ENCODE measurements at regions not wholly inside any gene's neighbourhood (a gene's known extent, or its start where the extent isn't known, plus 50 kb on each side); places are given as distances from the start of the nearest gene placed in this dataset.

DNA sequence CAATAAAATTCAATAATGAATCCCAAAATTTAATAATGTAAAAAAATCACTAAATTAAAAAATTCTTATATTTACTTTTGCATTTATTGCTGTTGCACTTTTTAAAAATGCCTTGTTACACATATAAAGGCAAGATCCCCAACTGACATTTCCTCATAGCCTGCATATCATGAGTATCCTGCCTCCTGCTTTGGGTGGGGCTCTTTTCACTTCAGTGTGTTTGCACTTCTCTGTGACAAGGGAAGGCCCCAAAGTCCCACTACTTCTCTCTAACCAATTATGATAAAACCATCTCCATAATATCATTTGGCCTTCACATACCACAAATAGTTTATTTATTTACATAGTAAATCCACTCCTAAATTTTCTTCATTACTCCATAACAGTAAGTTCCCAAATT, 446.1 kb upstream of the MARCKS start:
- DNase-seq (ENCODE audit: low read depth): no peak

DNA sequence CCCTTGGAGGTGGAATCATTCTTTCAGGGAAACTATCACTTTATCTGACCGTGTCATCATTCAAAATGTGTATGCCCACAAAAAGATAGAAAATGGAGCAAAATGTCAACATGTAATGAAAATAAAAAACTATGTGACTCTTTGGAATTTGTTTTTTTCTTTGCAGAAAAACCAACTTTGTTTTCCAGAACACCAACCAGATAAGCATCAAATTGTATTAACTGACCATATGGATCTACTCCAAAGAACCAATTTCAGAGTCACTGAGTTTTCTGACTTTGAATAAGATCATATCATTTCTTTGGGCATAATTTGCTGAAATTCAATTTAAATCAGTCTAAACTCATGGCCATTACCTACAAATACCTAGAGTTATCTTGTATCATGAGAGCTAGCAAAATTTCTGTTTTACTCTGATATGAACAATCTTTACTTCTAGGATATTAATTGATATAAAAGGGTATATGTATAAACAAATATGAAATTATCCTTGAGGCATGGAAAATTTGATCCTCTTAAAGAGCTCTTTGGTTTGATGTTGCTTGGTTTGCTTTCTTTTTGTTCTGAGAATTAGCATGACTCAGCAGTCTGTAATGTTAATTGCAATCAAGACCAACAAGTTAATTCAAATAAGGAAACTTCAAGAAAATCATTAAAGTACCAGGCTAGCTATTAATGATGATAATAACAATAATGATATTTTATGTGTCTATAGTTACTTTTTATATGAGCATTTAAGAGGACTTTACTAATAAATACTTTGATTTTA, 444.4 kb upstream of the MARCKS start:
- no peak for DNase-seq (ENCODE audit: low read depth)

DNA sequence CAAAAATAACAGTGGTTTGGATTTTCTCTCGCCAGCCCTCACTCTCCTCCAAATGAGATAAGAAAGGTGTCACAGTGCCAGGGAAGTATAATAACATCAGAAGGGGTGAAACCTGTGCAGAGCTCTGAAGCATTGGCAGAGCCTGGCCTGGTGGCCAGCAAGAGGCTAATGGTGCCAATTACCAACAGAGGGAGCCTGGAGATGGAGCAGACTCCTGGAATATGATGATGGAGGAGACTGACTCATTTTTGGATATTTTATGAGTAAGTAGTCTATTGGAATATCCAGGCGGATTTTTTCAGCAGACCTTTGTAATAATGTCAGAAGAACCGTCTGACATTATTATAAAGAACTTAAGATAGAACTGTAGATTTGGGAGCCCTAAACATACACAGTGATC, 442.6 kb upstream of the MARCKS start:
- DNase-seq (ENCODE audit: low read depth): peak; percentile 69

DNA sequence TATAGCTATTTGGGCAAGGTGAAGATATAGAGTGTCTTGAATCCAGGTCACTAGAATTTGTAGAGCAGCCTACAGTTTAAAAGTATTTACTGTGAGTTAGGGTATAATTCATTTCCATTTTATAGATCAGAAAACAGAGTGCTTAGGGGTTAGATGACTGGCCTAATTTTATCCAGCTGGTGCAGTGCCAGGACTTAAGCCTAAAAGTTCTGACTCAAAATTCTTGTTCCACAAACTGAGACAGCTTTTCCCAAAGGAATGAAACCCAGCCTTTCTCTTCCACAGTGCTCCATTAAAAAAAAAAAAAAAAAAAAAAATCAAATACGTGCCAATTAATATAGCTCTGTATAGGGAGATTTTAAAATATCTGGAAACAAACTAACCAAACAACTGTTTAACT, 441.0 kb upstream of the MARCKS start:
- DNase-seq (ENCODE audit: low read depth): no peak

DNA sequence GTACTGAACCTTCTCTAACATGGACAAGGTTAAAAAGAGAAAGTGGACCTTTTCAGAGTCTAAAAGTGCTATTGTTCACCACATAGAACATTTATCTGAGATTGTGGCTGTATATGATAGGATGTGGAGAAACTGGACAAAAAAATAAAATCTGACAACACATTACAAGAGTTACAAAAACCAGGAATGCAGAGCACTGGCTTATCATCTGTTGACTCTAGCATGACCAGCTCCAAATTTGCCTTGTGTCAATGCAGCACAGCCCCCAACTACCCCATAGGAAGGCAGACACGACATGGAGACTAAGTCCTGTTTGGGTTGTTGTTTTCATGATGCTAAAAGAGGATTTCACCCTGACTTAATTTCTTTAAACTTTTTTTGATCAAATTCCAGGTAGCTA, 436.9 kb upstream of the MARCKS start:
- no peak for DNase-seq (ENCODE audit: low read depth)

DNA sequence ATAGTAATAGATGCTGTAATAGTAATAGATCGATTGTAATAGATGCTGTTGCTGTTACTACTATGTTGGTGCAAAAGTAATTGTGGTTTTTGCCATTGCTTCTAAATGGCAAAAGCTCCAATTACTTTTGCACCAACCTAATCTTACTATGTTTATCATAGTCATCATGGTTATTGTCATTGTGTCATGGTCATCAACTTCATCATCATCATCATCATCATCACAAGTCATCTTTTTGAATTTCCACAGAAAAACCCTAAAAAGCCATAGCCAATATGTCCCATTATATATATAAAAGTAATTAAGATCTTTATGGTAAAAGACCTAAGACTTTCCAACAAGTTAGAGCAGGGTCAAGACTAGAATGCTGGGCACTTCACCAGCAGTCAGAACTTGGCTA, 435.1 kb upstream of the MARCKS start:
- no peak for DNase-seq (ENCODE audit: low read depth)

DNA sequence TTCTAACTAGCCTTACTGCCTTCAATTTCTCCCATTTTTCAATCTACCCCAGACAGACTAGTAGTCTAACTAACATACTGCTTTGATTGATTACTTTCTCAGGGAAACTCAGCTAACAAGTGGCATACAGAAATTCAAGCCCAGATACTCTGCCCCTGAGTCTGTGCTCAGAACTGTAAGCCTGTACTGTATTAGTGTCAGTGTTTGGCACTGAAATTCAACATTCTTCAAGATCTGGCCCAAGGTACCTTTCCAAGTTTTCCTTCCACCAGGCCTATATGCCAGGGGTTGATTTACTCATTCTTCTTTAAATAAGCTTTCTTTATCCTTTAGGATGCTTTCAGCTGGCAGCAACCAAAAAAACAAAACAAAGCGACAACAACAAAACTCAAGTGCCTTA, 433.2 kb upstream of the MARCKS start:
- DNase-seq (ENCODE audit: low read depth): no peak

DNA sequence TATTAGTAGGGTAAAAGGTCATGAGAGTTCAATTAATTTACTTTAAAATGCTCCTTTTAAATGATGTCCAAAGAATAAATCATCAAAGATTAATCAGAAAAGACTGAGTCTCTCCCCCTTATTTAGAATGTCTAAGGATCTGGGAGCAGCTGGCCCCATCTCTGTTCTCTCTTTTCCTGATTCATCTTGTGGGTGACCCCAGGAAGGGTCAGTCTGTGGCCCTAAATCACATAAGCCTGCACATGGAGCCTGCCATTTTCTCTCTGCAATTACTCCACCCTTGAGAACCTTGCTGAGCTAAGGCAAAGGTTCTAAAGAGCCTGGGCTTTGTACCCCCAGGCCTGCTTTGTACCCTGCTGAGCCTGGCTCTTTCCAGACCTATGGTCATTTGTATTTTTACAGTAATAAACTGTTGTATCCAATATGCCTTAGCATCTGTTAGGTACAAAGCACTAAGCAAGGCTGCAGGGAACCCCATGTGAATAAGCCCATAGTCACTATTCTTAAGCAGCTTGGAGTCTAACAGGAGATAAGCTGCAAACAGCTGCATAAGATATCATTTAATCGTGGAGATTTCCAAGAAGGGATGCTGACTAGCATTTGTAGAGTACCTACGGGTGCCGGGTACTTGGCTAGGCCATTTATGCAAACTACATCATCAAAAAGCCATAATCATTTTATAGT, 431.0 kb upstream of the MARCKS start:
- no peak for DNase-seq (ENCODE audit: low read depth)

DNA sequence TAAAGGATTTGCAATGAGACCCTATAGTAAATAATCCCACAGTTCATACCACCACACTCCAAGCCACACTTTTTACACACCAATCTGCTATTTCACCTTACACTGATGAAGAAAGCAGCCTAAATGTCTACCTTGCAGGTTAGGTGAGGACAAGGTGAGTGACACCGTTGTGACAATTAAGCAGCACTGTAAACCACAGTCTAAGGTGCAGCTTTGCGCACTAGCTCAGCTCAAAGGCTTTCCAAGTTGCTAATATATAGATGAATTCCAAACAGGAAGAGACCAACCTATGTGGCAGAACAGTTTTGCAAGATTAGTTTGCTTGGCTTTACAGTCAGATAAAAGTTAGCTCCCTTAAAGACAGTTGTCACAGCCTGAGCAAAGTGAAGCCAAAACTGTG, 429.5 kb upstream of the MARCKS start:
- no peak for DNase-seq (ENCODE audit: low read depth)

DNA sequence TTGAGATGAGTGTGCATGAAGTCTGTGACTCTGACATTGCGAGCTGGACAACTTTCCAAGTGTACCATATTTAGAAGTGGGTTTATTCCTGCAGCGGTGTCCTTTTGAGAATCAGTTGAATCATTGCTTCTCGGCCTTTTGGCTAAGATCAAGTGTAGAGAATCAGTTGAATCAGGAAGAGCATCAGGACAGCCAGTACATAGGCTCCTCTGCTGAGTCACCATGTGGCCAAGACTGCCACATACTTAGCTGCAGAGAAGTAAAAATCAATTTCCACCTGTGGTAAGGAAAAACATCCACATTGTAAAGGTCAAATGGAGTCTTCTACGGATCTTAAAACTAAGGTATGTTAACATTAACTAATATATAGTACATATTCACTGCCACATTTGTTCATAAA, 428.4 kb upstream of the MARCKS start:
- DNase-seq (ENCODE audit: low read depth): no peak

DNA sequence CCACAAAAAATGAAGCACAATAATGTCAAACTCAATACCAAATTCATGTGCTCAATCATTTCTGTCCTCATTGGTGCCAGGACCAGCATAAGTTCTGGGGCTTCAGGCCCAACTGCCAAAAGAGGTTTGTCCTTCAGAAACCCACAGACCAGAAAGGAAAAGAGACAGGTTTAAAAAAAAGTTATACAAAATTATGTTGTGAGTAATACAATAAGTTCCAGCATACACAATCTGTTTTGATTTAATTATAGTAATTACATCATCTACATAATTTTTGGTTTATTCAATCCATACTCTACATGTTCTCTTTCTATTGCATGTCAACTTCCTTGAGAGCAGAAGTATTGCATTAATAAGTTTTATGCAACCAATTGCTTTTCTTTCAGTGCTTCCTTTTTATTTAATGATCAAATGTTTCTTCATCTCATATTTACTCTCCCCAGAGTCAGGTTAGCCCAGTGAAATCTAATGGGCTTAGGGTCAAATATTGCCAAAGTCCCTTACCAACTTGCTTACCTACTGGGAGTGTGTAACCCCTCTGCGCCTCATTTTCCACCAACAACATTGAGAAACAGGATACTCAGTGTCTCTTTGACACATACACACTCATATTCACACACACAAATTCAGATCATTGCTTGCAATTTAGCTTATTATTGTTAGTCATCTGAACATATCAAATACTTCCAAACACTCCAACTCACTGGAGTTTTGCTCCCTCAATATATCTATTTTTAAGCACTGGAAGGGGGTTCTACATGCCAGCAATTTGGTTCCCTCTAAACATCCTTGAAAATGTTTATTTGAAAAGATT, 424.4 kb upstream of the MARCKS start:
- DNase-seq (ENCODE audit: low read depth): no peak

DNA sequence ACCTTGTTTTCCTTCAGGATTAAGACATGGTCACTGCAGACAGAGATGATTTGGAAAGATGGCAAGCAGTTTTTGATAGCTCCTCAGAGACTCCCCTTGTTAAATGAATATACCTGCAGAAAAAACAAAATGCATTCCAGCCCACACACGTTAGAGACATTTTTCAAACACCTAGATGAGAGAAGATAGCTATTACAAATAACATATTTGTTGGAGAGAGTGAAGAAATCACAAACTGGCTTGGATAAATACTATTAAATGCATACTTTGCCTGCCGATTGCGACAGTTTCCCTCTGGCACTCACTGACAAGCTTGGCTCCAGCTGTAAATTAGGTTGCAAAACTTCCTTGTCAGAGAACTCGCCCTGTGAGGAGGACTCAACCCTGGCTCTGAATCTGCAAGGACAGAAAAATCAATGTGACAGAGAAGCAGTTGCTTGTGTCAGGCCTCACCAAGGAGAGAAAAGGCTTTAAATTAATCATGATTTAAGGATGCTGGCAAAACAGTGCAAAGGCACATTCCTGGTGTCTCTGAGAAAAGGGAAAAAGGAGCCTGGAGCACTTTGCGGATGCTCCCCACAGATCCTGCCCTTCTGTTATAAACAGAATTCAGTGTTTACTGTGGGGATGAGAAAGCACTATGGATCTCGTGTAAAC, 423.7 kb upstream of the MARCKS start:
- DNase-seq (ENCODE audit: low read depth): peak; percentile 93

DNA sequence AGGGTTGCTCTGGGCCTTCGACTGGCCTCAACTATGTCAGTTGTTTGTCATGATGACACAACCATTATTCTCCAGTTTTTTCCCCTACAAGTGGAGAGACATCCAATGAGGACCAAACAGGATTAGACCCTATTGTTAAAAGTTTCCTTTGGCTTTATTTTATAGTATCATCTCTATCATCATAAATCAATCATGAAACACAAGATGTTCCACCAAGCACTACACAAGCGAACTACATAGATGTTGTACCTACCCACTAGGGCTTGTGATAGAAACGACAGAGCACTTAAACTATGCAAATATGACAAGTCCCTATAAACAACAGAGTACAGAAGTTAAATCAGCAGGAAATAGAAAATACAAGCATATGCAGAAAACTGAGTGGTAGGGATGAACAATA, 422.5 kb upstream of the MARCKS start:
- no peak for DNase-seq (ENCODE audit: low read depth)

DNA sequence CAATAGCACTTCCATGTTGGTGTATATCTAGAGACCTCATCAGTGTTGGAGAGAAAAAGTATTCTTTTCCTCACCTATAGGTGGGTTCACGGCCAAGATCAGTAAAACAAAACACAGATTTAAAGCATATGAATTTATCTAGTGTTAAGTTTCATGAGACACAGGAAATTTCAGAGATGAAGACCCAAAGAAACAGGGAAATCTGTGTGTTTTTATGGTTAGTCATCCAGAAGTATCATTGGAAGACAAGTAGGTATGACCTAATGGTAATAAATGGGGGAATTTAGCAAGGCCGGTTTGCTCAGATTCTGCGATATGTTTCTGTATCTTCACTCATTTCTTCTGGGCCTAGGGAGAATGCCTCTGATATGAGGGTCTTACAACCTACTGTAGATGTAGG, 419.6 kb upstream of the MARCKS start:
- DNase-seq (ENCODE audit: low read depth): no peak

DNA sequence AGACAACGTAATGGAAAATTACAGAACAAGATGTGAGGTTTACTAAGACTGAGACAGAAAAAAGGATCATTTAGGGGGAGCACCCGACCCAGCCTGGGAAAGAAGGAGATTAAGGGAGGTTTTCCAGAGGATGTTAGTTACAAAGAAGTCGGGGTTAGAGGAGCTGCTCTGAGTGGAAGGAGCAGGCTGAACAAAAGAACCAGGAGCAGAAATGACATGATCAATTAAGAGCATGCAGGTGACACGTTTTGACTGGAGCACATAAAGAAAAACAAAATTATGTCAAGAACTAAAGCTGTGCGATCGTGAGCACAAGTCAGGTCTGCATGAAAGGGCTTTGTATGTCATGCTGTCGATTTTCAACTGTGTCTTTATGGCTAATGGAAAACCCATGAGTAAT, 417.3 kb upstream of the MARCKS start:
- DNase-seq (ENCODE audit: low read depth): no peak

DNA sequence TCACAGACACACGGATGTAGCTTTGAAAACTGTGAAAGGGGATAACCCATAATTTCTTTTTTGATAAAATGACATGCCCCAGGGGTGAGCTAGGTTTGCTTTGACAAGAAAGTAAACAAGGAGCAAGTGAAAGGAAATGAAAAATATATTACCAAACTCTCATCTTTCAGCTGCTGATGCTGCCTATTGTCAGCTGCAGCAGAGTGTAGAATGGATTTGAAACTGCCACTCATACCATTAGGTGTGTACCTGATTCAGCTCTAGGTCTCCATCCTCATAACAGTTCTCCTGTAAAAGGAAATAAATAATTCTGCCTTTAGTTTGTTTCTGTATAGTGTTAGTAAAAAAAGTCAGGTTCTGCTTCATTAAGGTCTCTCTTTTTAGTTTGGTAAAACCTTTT, 415.1 kb upstream of the MARCKS start:
- no peak for DNase-seq (ENCODE audit: low read depth)

DNA sequence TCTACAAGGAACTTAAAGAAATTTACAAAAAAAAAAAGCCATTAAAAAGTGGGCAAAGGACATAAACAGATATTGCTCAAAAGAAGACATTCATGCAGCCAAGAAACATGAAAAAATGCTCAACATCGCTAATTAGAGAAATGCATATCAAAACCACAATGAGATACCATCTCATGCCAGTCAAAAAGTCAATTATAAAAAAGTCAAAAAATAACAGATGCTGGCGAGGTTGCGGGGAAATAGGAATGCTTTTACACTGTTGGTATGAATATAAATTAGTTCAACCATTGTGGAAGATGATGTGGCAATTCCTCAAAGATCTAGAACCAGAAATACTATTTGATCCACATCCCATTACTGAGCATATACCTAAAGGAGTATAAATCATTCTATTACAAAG, 411.9 kb upstream of the MARCKS start:
- no peak for DNase-seq (ENCODE audit: low read depth)

DNA sequence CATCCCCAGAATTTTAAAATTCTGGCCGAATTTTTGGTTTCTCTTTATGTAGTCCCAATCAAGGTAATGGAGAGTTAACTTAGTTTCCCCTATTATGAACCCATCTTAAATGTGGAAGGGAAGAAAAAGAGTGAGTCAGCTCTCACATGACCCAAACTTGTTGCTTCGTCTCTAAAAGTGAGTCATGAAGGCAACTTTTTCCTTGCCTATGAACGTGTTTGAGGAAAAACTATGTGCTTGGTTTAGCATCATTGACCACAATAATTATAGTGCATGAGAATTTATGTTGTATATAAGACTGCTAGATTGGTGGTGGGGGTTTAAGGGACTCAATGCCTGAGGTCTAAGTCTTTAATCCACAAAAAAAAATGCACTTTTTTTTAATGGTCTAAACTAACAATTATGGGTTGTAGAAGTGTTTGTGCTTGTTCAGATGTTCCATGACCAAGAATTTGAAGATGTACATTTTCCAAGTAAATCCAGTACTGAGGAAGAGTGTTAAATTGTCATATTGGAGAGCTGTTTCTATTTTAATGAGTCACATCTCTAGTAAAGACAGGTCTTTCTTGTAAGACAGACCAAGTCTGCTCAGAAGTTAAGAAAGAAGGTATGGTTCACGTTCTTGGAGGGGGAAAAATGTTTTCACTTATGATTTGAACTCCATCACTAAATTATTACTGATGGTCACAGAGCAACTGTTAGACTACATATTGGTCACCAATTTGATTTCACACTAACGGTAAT, 409.9 kb upstream of the MARCKS start:
- DNase-seq (ENCODE audit: low read depth): peak; percentile 81

DNA sequence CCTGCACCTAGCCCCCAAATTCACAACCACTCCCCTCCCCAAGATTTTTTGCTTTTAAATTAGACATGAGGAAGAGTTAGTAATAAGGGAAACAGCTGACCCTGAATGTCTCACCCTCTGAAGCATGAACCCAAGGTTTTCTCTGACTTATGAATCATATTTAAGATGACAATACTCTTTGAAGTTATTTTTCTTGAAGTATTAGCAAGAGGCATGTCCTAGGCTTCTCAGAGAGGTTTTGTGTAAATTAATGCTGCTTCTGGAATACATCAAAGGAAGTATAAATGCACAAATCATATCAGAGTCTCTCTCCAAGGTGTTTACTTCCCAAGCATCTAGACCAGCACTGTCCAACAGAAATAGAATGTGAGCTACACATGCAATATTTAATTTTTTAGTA, 408.1 kb upstream of the MARCKS start:
- no peak for DNase-seq (ENCODE audit: low read depth)

DNA sequence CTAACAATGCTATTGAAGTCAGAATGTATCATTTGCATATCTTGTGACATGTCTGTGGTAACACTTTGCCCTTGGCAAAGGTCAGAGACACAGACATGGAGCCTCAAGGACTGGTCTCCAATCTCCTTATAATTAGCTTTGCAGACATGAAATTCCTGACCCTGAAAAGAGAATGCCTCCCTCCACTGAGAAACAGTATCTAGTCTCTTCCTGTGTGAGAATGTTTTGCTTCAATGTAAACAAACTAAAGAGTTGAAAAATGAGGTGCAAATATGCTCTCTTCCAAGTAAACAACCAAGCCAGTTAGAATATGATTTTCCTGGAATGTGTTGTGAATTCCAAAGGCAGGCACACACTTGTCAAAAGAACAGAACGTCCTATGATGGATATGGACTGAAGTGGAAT, 407.1 kb upstream of the MARCKS start:
- DNase-seq (ENCODE audit: low read depth): no peak

DNA sequence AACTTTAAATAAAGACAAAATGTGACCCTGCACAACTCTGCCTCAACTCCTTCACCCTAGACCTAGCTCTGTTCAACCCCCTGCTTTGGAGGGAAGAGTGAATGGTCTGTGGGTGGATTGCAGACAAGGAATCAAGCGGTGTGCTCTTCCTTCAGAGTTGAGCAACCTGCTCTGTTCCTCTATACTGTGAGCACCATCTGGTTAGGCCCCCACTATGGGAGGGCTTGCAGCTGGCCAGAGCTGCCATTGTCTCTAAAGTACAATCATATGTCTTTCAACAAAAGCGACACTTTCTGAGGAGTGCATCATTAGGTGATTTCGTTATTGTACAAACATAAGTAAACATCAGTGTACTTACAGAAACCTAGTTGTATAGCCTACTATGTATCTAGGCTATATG, 406.1 kb upstream of the MARCKS start:
- no peak for DNase-seq (ENCODE audit: low read depth)

DNA sequence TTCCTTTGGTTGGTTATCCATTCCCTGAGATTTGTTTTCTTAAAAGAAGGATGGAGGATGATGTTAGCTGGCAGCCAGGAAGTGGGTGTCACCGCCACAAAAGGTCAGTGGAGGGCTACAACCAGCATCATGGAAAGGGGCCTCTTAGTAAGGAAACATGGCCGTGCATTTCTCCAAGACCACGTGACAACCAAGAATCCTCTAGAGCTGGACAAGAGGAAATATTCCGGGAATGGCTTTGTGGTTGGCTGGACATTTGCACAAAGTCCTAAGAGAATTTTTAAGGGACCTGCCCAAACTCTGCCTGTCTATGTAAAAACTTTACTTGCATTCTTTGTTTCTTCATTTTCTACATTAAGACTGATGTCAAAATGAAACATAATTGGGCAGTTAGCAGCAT, 399.9 kb upstream of the MARCKS start:
- peak; percentile 56 for DNase-seq (ENCODE audit: low read depth)

All from GM04504 (cell line).